Left renal cortex interstitium (tissue), 4 donors: ENCODE measurements at regions not wholly inside any gene's neighbourhood (a gene's known extent, or its start where the extent isn't known, plus 50 kb on each side); places are given as distances from the start of the nearest gene placed in this dataset.

Source experiments
- DNase-seq, 4 donors: peaks; one replicate each; pipeline ENCODE4 v3.0.0-alpha.2; 2013; ENCODE audit warnings: low read depth in 4 of 4, low spot score in 2 of 4, missing footprints in 1 of 4

GRCh38 chr7:33725111-33726025 is 180.0 kb upstream of the BMPER start:
- DNase-seq, result no peak

DNA sequence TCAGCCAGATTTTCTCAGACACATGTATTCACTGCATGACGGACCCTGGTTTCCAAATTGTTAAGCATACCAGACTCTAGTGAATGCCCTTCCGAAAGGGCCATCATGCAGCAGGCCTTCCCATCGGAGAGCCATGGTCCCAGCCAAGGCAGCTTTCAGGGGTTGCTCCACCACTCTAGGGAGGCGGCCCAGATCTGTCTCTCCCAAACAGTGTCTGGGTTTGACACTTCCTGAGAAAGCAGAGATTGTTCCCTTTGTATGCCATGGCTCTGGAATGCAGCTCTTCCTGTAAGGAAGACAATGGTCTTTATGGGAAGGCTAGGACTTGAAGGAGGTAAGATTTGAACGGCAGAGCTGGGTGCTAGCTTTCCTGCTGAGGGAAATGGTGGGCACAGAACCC is 178.8 kb upstream of the BMPER start:
- DNase-seq, result no peak

- no peak for DNase-seq
Measured at GRCh38 chr7:33727315-33727714, 178.0 kb upstream of the BMPER start.

GRCh38 chr7:33728873-33729551 is 176.3 kb upstream of the BMPER start:
- DNase-seq, result peak in 1 of 4 donors; percentile 62

DNA sequence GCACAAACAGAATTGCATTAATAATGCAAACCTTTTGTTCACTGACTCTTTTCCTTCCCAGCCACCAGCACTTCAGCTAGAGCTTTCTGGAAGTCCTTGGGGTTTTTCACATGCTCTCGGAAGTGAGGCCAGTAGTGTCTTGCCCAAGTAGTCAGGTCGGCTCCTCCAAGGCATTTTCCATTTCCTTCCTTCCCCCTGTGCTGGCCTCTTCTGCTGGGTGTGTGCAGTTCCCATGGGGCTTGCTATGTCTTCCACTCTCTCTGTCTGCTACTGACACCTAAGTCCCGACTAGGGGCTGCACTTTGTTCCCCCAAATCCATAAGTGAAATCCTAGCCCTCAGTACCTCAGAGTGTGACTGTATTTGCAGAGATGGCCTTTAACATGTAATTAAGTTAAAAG is 175.6 kb upstream of the BMPER start:
- no peak for DNase-seq

DNA sequence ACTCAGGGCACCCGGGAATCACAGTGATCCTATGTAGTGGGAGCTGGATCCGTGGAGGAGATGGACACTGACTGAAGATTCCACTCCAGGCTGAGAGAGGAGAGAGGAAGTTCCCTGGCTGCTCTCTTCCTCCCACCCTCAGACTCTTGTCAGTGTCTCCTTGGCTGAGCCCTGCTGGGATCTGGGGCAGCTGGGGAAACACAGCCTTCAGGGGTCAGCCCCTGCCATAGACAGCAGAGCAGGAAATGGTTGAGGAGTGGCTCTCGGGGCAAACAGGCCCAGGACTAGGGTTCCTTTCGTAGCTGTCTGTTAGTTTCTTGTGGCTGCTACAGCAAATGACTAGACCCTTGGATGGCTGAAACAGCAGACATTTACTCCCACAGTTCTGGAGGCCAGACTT is 174.4 kb upstream of the BMPER start:
- no peak for DNase-seq

- no peak for DNase-seq
Measured at GRCh38 chr7:33731912-33732311, 173.4 kb upstream of the BMPER start.

- DNase-seq, result no peak
Measured at GRCh38 chr7:33732462-33732861, 172.9 kb upstream of the BMPER start.

GRCh38 chr7:33733870-33734650 is 171.3 kb upstream of the BMPER start:
- DNase-seq, result peak in 2 of 4 donors; percentile 80 to 85

- no peak for DNase-seq
Measured at GRCh38 chr7:33735403-33735802, 169.9 kb upstream of the BMPER start.

DNA sequence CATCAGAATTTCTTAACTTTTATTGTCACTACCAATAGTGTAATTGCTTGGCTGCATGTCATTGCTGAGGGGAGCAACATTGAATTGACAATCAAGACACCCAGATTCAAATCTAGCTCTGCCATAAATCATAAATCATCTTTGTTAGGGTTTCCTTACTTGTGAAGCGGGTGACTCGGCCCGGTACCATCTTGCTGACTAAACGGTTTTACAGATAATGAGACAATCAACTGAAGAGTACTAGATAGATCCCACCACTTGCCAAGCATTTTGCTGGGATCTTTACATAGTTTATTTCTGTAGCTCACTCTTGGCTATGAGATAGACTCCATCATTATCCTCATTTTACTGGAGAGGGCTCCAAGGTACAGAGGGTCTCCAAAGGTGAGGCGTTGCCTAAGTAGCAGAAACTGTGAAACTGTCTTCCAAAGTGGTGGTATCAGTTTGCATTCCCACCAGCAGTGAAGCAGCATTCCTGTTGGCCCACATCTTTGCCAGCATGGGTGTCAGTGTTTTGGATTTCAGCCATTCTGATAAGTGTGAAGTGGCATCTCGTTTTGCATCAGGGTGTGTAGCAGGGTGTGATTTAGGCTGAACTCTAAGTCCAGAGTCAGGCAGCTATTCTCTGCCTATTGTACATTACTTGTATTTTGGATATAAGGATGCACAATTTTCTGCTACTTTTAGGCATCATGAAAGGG is 168.7 kb upstream of the BMPER start:
- no peak for DNase-seq

GRCh38 chr7:33738260-33738935 is 166.9 kb upstream of the BMPER start:
- DNase-seq, result no peak

GRCh38 chr7:33739286-33739685 is 166.1 kb upstream of the BMPER start:
- DNase-seq, result no peak

- DNase-seq, result no peak
Measured at GRCh38 chr7:33742521-33742920, 162.8 kb upstream of the BMPER start.

GRCh38 chr7:33742999-33743587 is 162.2 kb upstream of the BMPER start:
- no peak for DNase-seq

DNA sequence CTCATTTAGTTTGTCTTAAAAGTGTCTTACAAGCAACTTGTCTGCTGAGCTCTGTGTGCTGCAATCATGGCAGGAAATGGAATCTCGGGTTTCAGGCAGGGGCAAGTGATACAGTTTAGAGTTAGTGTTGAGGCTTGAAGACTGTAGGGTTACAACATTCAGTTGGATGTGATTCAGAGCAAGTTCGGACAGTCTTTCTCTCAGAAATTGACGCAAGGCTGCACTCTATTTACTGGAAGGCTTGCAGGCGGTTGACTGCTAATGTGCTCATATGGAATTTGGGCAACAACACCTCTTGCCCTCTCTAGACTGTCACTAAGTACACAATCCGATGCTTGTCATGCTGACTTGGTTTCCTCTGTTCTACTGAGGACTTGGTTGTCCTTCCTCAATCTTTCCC is 161.7 kb upstream of the BMPER start:
- no peak for DNase-seq

DNA sequence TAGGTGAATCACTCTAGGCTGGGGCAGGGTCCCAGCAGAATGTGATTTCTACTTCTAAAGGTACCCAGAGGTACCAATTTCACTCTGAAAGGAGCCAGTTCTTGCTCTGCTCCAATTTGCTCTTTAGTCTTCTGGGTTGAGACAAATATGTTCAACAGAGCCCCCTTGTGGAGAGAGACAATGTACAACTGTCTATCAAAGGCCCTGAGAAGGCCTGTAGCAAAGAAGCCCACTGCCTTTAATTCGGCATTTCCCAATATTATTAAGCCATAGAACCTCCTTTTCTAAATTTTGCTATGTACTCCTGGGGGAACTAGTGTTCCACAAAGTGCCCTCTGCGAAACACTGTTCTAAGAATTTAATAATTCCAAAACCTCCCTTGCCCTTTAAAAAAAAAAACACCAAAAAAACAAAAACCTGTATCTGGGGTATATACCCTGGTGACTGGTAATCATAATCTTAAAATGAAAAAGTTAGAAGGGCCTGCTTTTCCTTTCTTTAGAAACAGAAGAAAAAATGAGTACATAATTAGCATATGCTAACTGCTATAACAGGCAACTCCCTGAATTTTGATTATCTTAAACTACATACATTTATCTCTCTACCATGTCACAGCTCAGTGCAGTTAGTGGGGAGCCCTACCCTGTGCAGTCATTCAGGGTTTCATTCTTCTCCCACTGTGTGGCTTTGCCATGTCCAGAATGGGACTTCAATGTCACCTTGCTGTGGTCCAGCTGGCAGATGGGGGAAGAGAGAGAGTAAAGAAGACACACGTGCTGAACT is 160.9 kb upstream of the BMPER start:
- no peak for DNase-seq

- DNase-seq, result no peak
Measured at GRCh38 chr7:33745934-33746333, 159.4 kb upstream of the BMPER start.

DNA sequence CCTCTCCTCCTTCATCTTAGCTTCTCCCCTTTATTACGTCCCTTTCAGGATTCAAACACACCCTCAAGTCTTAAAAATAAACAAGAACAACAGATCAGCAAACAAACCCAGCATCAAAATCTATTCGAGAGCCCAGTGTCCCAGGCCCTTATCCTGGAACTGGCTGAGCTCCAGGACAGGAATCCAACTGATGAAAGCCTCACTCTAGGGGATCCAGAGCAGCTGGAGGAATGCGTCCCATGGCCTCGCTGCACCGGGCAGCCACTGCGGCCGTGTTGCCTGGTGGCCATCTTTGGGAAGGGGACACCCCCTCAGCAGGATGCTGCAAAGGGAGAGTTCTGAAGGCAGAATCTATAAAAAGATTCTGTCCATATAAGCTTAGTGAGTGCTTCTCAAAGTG is 156.5 kb upstream of the BMPER start:
- no peak for DNase-seq
